ENCODE measurements at regions not wholly inside any gene's neighbourhood (a gene's known extent, or its start where the extent isn't known, plus 50 kb on each side); places are given as distances from the start of the nearest gene placed in this dataset.
"Not testable (repeated sequence)": the region's sequence is repeated elsewhere in the genome, so short reads cannot be mapped to it uniquely, and the experiment has no call there.

DNA sequence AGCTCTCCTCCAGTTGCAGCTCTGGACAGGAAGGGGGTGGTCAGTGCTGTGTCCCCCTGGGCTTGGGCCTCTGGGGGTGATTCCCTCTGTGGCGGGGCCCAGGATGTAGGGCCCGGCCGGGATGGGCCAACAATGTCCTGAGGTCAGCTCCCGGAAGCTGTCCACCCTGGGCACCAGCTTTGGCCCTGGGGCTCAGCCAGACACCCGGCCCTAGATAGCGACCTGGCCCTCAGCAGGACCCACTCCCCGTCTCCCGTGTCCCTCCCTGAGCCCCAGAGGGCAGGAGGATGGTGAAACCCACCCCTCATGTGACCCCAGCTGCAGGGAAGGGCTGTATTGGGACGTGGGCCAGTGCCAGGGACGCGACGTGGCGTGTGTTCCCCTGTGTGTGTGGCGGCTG, 96.8 kb downstream of the TMEM121 start:
- not testable (repeated sequence) for DNase-seq

DNA sequence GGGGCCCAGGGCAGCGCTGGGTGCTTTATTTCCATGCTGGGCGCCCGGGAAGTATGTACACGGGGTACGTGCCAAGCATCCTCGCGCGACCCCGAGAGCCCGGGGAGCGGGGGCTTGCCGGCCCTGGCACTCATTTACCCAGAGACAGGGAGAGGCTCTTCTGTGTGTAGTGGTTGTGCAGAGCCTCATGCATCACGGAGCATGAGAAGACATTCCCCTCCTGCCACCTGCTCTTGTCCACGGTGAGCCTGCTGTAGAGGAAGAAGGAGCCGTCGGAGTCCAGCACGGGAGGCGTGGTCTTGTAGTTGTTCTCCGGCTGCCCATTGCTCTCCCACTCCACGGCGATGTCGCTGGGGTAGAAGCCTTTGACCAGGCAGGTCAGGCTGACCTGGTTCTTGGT, 98.0 kb downstream of the TMEM121 start:
- DNase-seq = not testable (repeated sequence)

GRCh38 chr14:105624749-105625434, 98.5 kb downstream of the TMEM121 start:
- not testable (repeated sequence) for DNase-seq

DNA sequence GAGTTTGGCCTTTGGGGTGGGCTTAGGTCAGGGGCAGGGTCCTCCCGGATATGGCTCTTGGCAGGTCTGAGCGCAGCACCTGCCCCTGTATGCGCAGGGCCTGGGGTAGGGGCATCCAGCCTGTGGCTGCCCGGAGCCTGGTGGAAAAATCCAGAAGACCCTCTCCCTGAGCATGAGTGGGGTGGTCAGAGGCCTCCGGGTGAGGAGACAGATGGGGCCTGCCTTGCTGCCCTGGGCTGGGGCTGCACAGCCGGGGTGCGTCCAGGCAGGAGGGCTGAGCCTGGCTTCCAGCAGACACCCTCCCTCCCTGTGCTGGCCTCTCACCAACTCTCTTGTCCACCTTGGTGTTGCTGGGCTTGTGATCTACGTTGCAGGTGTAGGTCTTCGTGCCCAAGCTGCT, 99.1 kb downstream of the TMEM121 start:
- DNase-seq = not testable (repeated sequence)

DNA sequence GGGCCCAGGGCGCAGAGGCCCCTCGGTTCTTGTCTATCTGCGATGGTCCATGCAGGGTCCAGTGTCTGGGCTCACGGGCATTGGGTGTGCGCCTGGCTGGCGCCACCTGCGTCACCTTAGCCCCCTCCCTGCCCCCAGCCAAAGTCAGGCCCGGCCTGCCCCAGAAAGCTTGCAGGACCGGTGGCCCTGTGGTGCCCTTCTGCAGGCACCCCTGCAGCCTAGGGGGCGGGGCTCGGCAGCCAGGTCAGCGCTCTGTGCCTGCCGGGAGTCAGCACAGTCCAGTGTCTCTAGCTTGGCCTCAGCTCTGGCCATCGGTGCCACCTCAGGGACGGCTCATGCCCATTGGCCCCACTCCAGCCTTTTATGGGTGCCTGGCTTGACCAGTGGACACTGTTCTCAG, 99.7 kb downstream of the TMEM121 start:
- not testable (repeated sequence) for DNase-seq

DNA sequence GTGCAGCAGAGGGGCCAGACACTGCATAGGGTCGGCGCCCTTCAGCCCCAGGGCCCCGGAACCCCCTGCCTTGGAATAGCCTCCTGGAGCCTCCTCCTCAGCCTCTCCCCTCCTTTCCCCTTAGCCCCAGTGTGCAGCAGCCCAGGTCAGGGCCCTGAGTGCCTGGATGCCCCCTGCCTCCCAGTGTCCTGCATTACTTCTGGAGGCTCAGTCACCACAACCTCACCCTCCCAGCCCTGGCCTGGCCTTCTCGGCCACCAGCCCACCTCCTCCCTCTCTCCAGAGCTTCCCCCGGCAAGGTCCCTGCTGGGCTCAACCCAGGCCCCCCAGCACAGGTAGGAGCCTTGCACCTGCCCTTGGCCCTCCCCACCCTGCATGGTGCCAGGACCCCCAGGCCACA, 100.3 kb downstream of the TMEM121 start:
- DNase-seq = not testable (repeated sequence)

DNA sequence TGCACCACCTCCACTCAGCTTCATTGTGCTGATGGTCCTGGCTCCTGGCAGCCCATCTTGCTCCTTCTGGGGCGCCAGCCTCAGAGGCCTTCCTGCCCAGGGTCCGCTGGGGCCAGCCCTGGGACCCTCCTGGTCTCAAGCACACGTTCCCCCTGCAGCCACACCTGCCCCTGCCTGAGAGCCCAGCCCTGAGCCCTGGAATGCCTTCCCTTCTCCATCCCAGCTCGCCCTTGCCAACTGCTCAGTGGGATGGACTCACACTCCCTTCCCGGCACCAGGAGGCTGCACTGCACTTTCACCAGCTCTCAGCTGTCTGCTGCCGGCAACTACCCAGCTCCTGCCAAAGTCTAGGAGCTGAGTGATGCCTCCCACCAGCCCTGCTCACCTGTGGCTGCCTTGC, 100.9 kb downstream of the TMEM121 start:
- not testable (repeated sequence) for DNase-seq

GRCh38 chr14:105627701-105628100, 101.3 kb downstream of the TMEM121 start:
- no peak for DNase-seq

- not testable (repeated sequence) for DNase-seq
Observed at GRCh38 chr14:105628126-105628525, 101.7 kb downstream of the TMEM121 start.

- DNase-seq = not testable (repeated sequence)
Observed at GRCh38 chr14:105628531-105629067, 102.2 kb downstream of the TMEM121 start.

DNA sequence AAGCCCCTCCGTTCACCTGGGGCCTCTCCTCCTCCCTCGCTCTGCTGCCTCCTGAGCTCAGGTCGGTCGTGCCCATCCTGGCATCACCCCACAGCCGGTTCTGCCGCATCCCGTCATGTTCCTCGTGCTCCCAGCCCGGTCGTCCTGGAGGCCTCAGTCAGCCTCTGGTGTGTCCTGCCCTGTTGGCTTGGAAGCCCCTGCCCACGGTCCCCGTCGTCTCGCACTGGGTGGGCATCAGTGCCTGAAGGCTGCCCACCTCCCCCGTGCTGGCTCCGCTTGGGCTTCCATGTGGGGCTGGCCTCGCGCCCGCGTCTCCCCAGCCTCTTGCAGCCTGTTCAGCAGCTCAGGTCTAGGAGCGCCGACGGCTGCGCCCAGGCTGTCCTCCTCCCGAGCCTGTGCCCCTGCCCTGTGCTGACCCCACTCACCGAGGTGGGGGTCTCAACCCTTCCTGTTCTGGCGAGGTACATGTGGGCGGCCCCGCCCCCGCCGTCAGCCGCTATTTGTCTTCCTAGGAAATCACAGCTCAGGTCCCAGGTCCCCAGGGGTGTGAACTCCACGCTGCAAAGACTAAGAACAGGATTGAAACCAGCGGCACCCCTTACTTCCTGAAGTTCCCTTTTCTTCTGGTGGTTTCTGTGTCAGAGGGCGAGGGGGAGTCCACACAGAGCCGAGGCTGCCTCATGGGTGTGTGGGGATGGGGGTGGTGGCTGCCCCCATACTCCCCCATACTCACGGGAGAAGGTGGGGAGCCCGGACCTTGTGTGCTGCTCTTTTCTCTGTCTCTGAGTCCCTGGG, 102.9 kb downstream of the TMEM121 start:
- not testable (repeated sequence) for DNase-seq

DNA sequence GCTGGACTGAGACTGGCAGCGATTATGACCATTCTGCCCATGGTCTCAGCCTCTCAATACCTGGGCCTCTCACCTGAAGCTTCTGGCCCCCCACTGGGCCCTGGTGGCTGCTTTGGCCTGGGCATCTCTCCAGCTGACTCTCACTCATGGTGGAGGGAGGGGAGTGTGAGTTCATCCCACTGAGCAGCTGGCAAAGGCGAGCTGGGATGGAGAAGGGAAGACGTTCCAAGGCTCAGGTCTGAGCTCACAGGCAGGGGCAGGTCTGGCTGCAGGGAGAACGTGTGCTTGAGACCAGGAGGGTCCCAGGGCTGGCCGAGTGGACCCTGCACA, 103.5 kb downstream of the TMEM121 start:
- no peak for DNase-seq

- DNase-seq = not testable (repeated sequence)
Observed at GRCh38 chr14:105630293-105630934, 104.0 kb downstream of the TMEM121 start.

DNA sequence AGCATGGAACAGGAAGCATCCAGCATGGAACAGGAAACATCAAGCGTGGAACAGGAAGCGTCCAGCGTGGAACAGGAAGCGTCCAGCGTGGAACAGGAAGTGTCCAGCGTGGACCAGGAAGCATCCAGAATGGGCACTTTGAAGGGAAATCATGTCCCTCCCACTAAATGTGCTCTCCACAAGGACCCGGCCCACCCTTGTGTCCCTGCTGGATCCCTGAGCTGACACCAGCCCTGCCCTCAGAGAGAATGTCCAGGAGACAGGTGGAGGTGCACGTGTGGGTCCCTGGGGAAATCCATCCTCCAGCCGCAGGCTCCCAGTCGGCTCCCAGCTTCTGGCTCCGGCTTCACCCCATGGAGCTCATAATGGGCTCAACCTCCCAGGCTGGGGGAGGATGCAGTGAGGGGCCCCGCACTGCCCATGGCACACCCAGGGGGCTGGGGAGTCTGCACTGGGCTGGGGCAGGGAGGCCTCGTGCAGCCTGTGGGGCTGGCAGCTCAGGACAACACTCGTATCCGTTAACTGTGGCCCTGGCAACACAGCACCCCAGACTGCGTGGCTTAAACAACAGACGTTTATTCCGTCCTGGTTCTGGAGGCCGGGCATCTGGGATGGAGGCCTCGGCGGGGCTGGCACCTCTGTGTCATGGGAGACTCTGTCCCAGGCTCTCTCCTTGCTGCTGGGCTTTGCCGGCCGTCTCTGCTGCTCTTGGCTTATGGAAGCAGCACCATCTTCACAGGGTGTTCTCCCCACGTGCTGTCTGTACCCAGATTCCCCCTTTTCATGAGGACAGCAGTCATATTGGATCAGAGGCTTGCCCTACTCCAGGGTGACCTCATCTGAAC, 104.8 kb downstream of the TMEM121 start:
- DNase-seq = not testable (repeated sequence)

DNA sequence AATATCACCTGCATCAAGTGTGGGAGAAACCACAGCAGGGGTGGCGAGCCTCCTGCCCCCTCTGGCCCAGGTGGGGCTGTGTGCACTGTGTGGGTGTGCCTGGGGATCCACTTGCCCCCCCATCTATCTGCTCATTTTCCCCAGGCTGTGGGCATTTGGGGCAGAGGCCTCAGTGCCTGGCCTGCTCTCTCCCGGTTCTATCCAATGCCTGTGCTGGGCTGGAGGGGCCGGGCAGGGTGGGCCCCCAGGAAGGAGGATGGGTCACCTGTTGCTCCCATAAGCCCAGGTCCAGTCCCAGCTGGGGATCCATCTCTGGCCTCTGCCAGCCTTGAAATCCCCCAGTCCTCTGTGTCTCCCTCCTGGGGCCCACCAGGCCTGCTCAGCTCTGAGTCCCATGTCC, 105.6 kb downstream of the TMEM121 start:
- DNase-seq = no peak

DNA sequence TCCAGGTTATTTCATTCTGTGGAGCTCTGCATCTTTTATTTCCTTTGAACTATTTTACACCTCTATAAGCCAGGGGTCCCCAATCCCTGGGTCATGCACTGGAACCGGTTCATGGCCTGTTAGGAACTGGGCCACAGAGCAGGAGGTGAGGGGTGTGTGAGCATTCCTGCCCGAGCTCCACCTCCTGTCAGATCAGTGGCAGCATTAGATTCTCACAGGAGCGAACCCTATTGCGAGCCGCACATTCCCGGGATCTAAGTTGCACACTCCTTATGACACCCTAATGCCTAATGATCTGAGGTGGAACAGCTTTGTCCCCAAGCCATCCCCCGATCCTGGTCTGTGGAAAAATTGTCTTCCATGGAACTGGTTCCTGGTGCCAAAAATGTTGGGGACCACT, 107.2 kb downstream of the TMEM121 start:
- DNase-seq = not testable (repeated sequence)

DNA sequence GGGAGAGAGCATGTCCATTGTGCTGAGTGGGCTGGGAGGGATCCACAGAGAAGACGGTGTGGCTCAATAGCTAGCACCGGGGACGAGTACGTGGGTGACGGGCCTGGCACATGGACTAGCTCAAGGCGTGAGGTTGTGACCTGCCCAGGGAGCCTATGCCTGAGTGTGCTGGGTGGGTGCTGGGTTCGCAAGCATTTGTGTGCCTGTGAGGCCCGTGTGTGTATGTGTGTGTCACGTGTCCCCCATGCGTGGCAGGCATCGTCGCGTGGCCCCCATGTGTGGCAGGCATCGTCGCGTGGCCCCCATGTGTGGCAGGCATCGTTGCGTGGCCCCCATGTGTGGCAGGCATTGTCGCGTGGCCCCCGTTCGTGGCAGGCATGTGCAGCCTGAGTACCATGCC, 109.2 kb downstream of the TMEM121 start:
- no peak for DNase-seq

DNA sequence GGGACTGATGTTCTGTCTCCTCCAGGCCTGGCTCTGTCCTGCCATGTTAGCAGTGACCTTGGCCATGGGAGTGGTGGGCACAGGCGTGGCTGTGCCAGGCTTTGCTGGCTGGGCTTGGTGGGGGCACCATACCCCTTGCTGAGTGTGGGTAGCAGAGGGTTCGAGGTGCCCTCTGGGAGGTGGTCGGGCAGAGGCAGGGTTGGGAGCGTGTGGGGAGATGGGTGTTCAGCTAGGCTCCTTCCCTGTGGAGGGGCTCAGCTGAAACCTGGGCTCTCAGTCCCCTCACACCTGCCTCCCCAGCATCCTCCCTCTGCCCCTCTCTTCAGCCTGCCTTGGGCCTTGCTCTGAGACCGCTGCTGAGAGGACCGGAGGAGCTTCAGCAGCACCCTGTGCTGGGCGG, 109.6 kb downstream of the TMEM121 start:
- DNase-seq = not testable (repeated sequence)

DNA sequence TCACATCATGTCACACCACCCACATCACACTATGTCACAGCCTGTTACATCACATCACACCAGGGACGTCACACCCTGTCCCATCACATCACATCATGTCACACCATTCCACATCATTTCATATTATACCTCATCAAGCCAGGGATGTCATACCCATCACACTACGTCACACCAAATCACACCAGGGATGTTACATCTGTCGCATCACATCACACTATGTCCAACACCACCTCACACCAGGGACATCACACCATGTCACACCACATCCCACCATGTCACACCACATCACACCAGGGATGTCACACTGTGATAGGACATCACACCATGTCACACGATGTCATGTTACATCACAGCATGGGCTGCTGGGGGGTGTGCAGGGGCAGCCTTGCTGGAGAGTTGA, 110.6 kb downstream of the TMEM121 start:
- DNase-seq = no peak

DNA sequence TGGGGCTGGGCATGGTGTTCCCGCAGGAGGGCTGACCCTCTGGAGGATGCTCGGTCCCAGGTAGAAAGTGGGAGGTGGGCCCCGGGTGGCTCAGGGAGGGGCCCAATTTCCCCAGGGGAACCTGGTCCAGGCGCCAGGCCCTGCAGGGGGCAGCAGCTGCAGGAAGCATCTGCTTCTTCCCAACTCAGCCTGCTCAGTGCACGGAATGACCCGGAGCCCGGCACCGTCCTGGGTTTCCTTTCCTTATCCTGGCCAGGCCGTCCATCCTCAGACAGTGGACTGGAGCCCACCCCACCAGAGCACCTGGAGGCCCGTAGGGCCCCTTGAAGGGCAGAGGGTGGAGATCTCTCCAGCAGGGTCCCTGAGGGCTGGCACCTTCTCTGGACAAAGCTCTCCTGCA, 111.0 kb downstream of the TMEM121 start:
- not testable (repeated sequence) for DNase-seq

GRCh38 chr14:105639969-105640931, 113.9 kb downstream of the TMEM121 start:
- DNase-seq = not testable (repeated sequence)

Data from GF-D8 (cell line).